ENCODE measurements at regions not wholly inside any gene's neighbourhood (a gene's known extent, or its start where the extent isn't known, plus 50 kb on each side); places are given as distances from the start of the nearest gene placed in this dataset.
"Not testable (repeated sequence)": the region's sequence is repeated elsewhere in the genome, so short reads cannot be mapped to it uniquely, and the experiment has no call there.

DNA sequence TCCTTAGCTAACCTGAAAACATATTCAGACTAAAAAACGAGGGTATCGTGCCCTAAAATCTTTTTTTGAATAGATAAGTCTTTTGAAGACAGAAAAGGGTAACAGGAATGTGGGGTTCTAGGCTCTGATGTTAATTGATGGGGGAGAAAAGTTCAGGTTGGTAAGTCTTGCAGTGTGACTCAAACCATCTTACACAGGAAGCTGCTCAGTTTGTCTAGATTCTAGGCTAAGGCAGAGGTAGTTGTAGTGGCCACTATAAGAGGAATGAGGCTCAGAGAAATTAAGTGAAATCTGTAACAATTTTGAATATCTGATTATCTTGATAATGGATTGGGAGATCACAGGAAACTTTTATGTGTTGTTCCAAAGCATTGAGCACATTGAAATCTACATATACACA is 267.9 kb downstream of the PDCD6IP start:
- no peak for DNase-seq

DNA sequence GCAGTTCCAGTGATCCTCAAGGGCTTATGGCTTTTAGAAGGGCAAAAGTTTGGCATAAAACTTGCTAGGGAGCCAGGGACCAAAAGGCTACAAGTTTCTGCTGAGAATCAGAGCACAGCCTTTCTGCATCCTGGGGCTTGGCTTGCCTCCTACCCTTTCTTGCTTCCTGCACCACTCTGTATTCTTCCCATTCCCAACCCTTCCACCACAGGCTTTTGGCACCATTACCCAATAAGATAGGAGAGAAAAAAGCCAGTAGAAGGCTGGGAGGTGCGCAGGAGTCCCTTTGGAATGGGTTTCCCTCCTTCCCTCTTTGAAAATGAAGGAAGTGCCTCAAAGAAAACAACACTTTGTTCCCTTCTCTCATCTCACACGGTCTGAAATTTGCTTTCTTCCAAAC is 268.6 kb downstream of the PDCD6IP start:
- no peak for DNase-seq

DNA sequence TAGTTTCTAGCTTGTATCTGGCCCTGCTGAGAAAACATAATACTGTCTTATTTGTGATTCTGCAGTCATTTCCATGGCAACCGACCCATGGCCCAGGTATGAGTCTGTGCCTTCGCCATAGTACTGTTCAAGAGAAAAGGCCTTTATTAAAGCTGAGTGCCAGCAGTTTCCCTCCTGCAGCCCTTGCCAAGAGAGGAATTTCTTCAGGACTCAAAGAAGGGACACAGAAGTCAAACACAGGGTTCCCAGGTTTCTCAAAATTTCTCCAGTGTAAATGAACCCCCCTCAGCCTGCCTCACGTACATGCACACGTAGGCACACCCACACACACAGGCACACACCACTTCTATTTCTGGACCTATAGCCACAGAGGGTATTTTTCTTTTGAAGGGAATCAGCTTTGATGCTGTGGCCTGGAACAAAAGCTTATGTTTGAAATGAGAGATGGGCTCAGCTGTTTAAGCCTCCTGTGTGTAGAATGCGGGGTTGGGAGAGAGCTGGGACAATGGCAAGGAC is 269.2 kb downstream of the PDCD6IP start:
- DNase-seq, result no peak

GRCh38 chr3:34068505-34068904 is 270.1 kb downstream of the PDCD6IP start:
- DNase-seq, result no peak

DNA sequence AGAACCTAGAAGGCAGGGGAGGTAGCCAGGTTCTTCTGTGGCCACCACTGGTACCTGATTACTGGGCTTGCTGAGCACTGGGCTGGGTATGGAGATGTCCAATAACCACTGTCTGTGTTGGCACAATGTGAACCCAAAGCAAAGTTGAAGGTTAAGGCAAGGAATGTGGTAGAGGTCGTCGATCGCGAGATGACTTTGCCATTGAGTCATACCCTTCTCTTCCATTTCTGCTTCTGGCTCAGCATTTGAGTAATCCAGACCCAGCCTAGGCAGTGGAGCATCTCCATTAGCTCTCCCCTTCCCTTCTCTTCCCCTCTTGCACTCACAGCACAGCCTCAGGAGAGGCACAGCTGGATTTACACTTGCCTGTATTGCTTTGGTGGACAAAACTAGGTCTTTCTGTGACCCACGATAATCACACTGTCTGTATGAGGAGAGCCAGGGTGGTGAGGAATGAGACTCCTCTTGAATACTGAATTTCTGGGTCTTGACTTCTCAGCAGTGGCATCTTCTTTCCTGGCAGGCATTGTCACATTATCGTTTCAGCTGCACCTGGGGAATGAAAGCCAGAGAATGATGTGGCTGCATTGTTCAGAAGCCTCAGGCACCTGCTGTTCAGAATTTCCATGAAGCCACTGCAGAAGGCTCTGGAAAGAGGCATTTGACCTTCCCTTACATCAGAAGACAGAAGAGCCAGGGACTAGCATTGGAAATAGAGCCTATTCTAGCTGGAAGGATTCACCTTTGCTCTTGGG is 272.6 kb downstream of the PDCD6IP start:
- DNase-seq, result no peak

GRCh38 chr3:34072297-34072696 is 273.9 kb downstream of the PDCD6IP start:
- no peak for DNase-seq

- DNase-seq, result no peak
These were observed 274.7 kb downstream of the PDCD6IP start for GRCh38 chr3:34073111-34073510.

DNA sequence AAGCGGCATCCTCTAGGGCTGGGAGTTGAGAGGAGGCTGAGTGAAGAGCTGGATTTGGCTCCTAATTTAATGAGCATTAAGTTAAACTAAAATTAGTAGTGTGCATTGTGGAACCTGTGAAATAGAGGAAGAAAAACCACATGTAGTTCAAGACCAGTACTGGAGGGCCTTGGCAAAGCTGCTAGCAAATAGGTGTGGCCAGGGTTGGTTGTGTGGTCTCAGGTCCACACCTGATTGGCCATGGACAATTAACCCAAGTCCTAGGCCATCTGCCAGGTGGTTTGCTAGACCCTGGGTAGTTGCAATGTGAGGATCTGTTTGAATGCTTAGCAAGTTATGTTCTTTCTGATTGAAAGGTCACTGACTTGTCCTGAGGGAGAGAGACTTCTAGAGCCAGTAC is 275.5 kb downstream of the PDCD6IP start:
- DNase-seq, result no peak

- no peak for DNase-seq
These were observed 277.5 kb downstream of the PDCD6IP start for GRCh38 chr3:34075975-34076374.

- DNase-seq, result no peak
These were observed 279.2 kb downstream of the PDCD6IP start for GRCh38 chr3:34077417-34078195.

DNA sequence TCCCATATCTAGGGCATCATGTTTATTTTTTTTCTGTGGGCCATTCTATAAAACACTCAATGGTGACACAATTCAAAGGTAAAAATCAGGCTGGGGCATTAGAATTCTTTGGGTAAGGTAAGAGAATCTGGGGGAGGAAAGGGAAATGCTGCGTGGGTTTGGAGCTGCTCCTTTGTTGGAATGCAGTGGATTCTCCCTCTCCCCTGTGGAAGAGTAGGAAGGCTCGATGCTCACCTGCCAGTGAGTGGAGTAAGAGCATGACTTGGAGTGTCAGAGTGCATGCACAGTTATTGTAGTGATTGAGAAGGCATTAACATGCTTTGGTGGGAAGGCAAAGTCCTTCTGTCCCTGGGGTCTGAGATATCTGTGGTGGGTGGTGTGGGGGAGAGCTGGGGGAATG is 280.0 kb downstream of the PDCD6IP start:
- DNase-seq, result no peak

GRCh38 chr3:34079849-34080248 is 281.4 kb downstream of the PDCD6IP start:
- not testable (repeated sequence) for DNase-seq

DNA sequence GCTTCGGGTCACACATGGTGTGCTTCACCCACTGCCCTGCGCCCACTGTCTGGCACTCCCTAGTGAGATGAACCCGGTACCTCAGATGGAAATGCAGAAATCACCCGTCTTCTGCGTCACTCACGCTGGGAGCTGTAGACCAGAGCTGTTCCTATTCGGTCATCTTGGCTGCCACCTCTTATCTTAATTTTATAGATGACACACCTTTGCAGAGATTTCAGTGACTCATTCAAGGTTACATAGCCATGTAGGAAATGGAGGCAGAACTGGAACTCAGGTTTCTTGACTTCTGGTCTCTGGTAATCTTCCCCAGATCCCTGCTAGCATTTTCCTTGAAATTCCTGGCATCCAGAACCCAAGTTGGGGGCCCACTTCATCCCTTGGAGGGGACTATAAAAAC is 291.9 kb downstream of the PDCD6IP start:
- DNase-seq, result not testable (repeated sequence)

- no peak for DNase-seq
These were observed 292.4 kb downstream of the PDCD6IP start for GRCh38 chr3:34090876-34091275.

DNA sequence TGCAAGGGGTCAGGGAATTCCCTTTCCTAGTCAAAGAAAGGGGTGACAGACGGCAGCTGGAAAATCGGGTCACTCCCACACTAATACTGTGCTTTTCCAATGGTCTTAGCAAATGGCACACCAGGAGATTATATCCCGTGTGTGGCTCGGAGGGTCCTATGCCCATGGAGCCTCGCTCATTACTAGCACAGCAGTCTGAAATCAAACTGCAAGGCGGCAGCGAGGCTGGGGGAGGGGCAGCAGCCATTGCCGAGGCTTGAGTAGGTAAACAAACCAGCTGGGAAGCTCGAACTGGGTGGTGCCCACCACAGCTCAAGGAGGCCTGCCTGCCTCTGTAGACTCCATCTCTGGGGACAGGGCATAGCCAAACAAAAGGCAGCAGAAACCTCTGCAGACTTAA is 295.9 kb downstream of the PDCD6IP start:
- DNase-seq, result not testable (repeated sequence)

DNA sequence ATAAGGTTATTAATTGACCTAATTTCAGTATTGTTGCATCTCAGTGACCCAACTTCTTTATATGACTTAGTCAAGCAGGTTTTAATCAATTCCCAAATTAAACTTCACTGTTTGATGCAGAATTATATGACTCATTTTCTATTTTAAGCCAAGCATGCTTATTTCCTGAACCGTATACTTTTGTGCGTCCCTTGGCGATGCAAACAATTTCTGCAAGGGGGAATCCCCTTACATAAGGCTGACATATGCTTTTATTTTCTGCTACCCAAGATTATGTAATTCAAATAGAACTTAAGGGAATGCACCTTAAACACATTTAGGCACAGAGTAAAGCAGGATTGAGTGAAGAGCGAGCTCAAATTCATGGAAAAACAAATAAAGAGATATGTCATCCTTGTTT is 303.9 kb downstream of the PDCD6IP start:
- DNase-seq, result no peak

- no peak for DNase-seq
These were observed 307.9 kb downstream of the PDCD6IP start for GRCh38 chr3:34106379-34106778.

GRCh38 chr3:34106879-34107278 is 308.4 kb downstream of the PDCD6IP start:
- no peak for DNase-seq

- no peak for DNase-seq
These were observed 309.2 kb downstream of the PDCD6IP start for GRCh38 chr3:34107669-34108068.

DNA sequence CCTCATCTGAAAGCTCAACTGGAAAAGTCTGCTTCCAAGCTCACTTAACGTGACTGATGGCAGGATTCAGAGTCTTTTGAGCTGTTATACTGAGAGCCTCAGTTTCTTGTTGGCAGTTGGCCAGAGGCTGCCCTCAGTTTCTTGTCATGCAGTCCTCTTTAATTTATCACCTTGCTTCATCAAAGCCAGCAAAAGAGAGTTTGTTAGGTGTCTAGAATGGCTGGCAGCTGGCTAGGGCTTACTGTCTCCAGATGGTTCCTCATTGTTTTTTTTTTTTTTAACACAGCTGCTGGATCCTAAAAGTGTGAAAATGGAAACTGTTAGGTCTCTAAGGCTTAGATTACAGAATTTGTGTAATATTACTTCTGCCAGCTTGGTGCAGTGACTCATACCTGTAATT is 310.6 kb downstream of the PDCD6IP start:
- DNase-seq, result no peak

GRCh38 chr3:34109846-34110245 is 311.4 kb downstream of the PDCD6IP start:
- peak; percentile 11 for DNase-seq

GRCh38 chr3:34111361-34111760 is 312.9 kb downstream of the PDCD6IP start:
- DNase-seq, result no peak

GRCh38 chr3:34112261-34112660 is 313.8 kb downstream of the PDCD6IP start:
- not testable (repeated sequence) for DNase-seq

GRCh38 chr3:34131091-34131490 is 332.7 kb downstream of the PDCD6IP start:
- no peak for DNase-seq

Measured in hindlimb muscle (tissue), 1 donor.